Superior temporal gyrus (tissue), 1 donor: ENCODE measurements at regions not wholly inside any gene's neighbourhood (a gene's known extent, or its start where the extent isn't known, plus 50 kb on each side); places are given as distances from the start of the nearest gene placed in this dataset.
A peak's percentile ranks its signal among the peaks of the same experiment; 100 is the strongest.

Experiments
- DNase-seq: peaks from one replicate; pipeline ENCODE4 v3.0.0-alpha.2; 2016; ENCODE audit errors: extremely low spot score

- DNase-seq = peak; percentile 75
Measured at GRCh38 chr6:156283091-156283490, 494.1 kb upstream of the ARID1B start.

- no peak for DNase-seq
Measured at GRCh38 chr6:156282087-156282486, 495.1 kb upstream of the ARID1B start.

- DNase-seq = no peak
Measured at GRCh38 chr6:156281266-156281665, 495.9 kb upstream of the ARID1B start.

GRCh38 chr6:156280065-156280464, 497.1 kb upstream of the ARID1B start:
- DNase-seq = no peak

- peak; percentile 17 for DNase-seq
Measured at GRCh38 chr6:156279261-156279969, 497.8 kb upstream of the ARID1B start.

- no peak for DNase-seq
Measured at GRCh38 chr6:156273065-156273711, 504.0 kb upstream of the ARID1B start.

GRCh38 chr6:156269751-156270369, 507.3 kb upstream of the ARID1B start:
- DNase-seq = no peak

GRCh38 chr6:156268849-156269248, 508.3 kb upstream of the ARID1B start:
- no peak for DNase-seq

GRCh38 chr6:156262014-156262413, 515.2 kb upstream of the ARID1B start:
- no peak for DNase-seq

GRCh38 chr6:156260815-156261214, 516.4 kb upstream of the ARID1B start:
- no peak for DNase-seq

GRCh38 chr6:156258981-156259380, 518.2 kb upstream of the ARID1B start:
- no peak for DNase-seq

GRCh38 chr6:156256161-156256560, 521.0 kb upstream of the ARID1B start:
- no peak for DNase-seq

GRCh38 chr6:156254240-156254639, 522.9 kb upstream of the ARID1B start:
- no peak for DNase-seq

- no peak for DNase-seq
Measured at GRCh38 chr6:156250593-156250992, 526.6 kb upstream of the ARID1B start.

- no peak for DNase-seq
Measured at GRCh38 chr6:156242206-156242605, 535.0 kb upstream of the ARID1B start.

- no peak for DNase-seq
Measured at GRCh38 chr6:156231026-156231765, 546.0 kb upstream of the ARID1B start.

- DNase-seq = no peak
Measured at GRCh38 chr6:156219973-156220372, 557.2 kb upstream of the ARID1B start.

GRCh38 chr6:156205678-156206077, 571.5 kb upstream of the ARID1B start:
- DNase-seq = no peak

GRCh38 chr6:156199182-156199581, 578.0 kb upstream of the ARID1B start:
- no peak for DNase-seq

- DNase-seq = no peak
Measured at GRCh38 chr6:156197513-156197912, 579.7 kb upstream of the ARID1B start.

- no peak for DNase-seq
Measured at GRCh38 chr6:156194981-156195380, 582.2 kb upstream of the ARID1B start.

GRCh38 chr6:156193381-156193780, 583.8 kb upstream of the ARID1B start:
- DNase-seq = no peak
